ENCODE measurements at regions not wholly inside any gene's neighbourhood (a gene's known extent, or its start where the extent isn't known, plus 50 kb on each side); places are given as distances from the start of the nearest gene placed in this dataset.

- no peaks in the 10 kb centered on the region for H3K9me3 ChIP-seq
- H3K27ac ChIP-seq: no peak overlapping the region
- TF ChIP-seq EP300 (IDR thresholded peaks at IDR 0.05) (no peak), POLR2A (IDR thresholded peaks at IDR 0.05) (no peak), POLR2AphosphoS5 (IDR thresholded peaks at IDR 0.05) (no peak)
- TF ChIP-seq, protein P1, sequence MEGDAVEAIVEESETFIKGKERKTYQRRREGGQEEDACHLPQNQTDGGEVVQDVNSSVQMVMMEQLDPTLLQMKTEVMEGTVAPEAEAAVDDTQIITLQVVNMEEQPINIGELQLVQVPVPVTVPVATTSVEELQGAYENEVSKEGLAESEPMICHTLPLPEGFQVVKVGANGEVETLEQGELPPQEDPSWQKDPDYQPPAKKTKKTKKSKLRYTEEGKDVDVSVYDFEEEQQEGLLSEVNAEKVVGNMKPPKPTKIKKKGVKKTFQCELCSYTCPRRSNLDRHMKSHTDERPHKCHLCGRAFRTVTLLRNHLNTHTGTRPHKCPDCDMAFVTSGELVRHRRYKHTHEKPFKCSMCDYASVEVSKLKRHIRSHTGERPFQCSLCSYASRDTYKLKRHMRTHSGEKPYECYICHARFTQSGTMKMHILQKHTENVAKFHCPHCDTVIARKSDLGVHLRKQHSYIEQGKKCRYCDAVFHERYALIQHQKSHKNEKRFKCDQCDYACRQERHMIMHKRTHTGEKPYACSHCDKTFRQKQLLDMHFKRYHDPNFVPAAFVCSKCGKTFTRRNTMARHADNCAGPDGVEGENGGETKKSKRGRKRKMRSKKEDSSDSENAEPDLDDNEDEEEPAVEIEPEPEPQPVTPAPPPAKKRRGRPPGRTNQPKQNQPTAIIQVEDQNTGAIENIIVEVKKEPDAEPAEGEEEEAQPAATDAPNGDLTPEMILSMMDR (IDR thresholded peaks at IDR 0.05): no peak
- H3K36me3 ChIP-seq: no peaks in the 10 kb centered on the region
- no peak overlapping the region for H3K4me3 ChIP-seq
- no peaks in the 10 kb centered on the region for H3K27me3 ChIP-seq
- DNase-seq: no peak
- intact Hi-C loops (cut with DNase I): no loop called here
- H3K4me1 ChIP-seq: no peaks in the 10 kb centered on the region
These were observed 380.1 kb upstream of the PRR16 start for GRCh38 chr5:120083851-120084542.

GRCh38 chr5:120084543-120084870 lies 379.6 kb upstream of the PRR16 start:
- intact Hi-C loops (cut with DNase I): no loop called here
- WGBS, 2 donors: 53 to 81% methylated on average over 2 of the region's 2 CpGs
- H3K4me3 ChIP-seq: no peak overlapping the region
- no peaks in the 10 kb centered on the region for H3K9me3 ChIP-seq
- no peak for DNase-seq
- no peak for TF ChIP-seq POLR2AphosphoS5 (IDR thresholded peaks at IDR 0.05)
- TF ChIP-seq, protein P1 (IDR thresholded peaks at IDR 0.05): no peak
- TF ChIP-seq POLR2A (IDR thresholded peaks at IDR 0.05): no peak
- TF ChIP-seq EP300 (IDR thresholded peaks at IDR 0.05): no peak
- H3K27me3 ChIP-seq: no peaks in the 10 kb centered on the region
- no peaks in the 10 kb centered on the region for H3K36me3 ChIP-seq
- H3K27ac ChIP-seq: no peak overlapping the region
- no peaks in the 10 kb centered on the region for H3K4me1 ChIP-seq

- intact Hi-C loops (cut with DNase I): no loop called here
- no peak for DNase-seq
- no peak for TF ChIP-seq POLR2AphosphoS5 (IDR thresholded peaks at IDR 0.05)
- WGBS, 2 donors: 87 to 89% methylated on average over 2 of the region's 2 CpGs
- Histone ChIP-seq H3K36me3 (no peaks in the 10 kb centered on the region), H3K4me1 (no peaks in the 10 kb centered on the region), H3K27ac (no peak overlapping the region), H3K9me3 (no peaks in the 10 kb centered on the region), H3K4me3 (no peak overlapping the region), H3K27me3 (no peaks in the 10 kb centered on the region)
These were observed 378.0 kb upstream of the PRR16 start for GRCh38 chr5:120086081-120086480.

GRCh38 chr5:120088412-120088811 lies 375.7 kb upstream of the PRR16 start:
- no peak for DNase-seq
- H3K9me3 ChIP-seq: no peaks in the 10 kb centered on the region
- intact Hi-C loops (cut with DNase I): no loop called here
- TF ChIP-seq, protein P1 (IDR thresholded peaks at IDR 0.05): no peak
- TF ChIP-seq POLR2AphosphoS5 (IDR thresholded peaks at IDR 0.05): no peak
- TF ChIP-seq POLR2A (IDR thresholded peaks at IDR 0.05): no peak
- no peak for TF ChIP-seq EP300 (IDR thresholded peaks at IDR 0.05)
- H3K27me3 ChIP-seq: no peaks in the 10 kb centered on the region
- H3K27ac ChIP-seq: no peak overlapping the region
- H3K4me1 ChIP-seq: no peaks in the 10 kb centered on the region
- WGBS, 2 donors: 74 to 88% methylated on average over 2 of the region's 2 CpGs
- H3K4me3 ChIP-seq: no peak overlapping the region
- no peaks in the 10 kb centered on the region for H3K36me3 ChIP-seq

- DNase-seq: no peak
- no peaks in the 10 kb centered on the region for H3K27me3 ChIP-seq
- no peak for TF ChIP-seq EP300 (IDR thresholded peaks at IDR 0.05)
- TF ChIP-seq POLR2AphosphoS5 (IDR thresholded peaks at IDR 0.05): no peak
- TF ChIP-seq, protein P1 (IDR thresholded peaks at IDR 0.05): no peak
- TF ChIP-seq POLR2A (IDR thresholded peaks at IDR 0.05): no peak
- H3K9me3 ChIP-seq: no peaks in the 10 kb centered on the region
- H3K36me3 ChIP-seq: no peaks in the 10 kb centered on the region
- H3K4me1 ChIP-seq: no peaks in the 10 kb centered on the region
- intact Hi-C loops (cut with DNase I): no loop called here
- H3K27ac ChIP-seq: no peak overlapping the region
- 37 to 52% methylated on average over 1 of the region's 1 CpG for WGBS, 2 donors
- no peak overlapping the region for H3K4me3 ChIP-seq
These were observed 375.3 kb upstream of the PRR16 start for GRCh38 chr5:120088836-120089235.

Measured in sigmoid colon (tissue), 6 donors.